ENCODE measurements at regions not wholly inside any gene's neighbourhood (a gene's known extent, or its start where the extent isn't known, plus 50 kb on each side); places are given as distances from the start of the nearest gene placed in this dataset.

GRCh38 chr2:49224426-49225010 lies 70.2 kb upstream of the FSHR start:
- Histone ChIP-seq H3K27ac (replicated peaks) (no peak overlapping the region), H3K4me3 (replicated peaks; ENCODE audit: insufficient read depth, low read length) (no peak overlapping the region), H3K27me3 (ENCODE audit: insufficient read depth, poor library complexity, severe bottlenecking) (no peaks in the 10 kb centered on the region)
- DNase-seq (ENCODE audit: low read depth in 1 of 2, low spot score in 1 of 2) = no peak
- TF ChIP-seq CTCF (IDR thresholded peaks at IDR 0.05; ENCODE audit: insufficient read depth, low read length) = no peak
- no peak for TF ChIP-seq SPI1 (IDR thresholded peaks at IDR 0.05; ENCODE audit: borderline replicate concordance, low read depth)
- TF ChIP-seq GABPA (IDR thresholded peaks at IDR 0.05; ENCODE audit: low read depth) = no peak
- TF ChIP-seq POLR2AphosphoS5 (IDR thresholded peaks at IDR 0.05; ENCODE audit: low read depth) = no peak
- no peak for TF ChIP-seq REST (IDR thresholded peaks at IDR 0.05; ENCODE audit: insufficient replicate concordance, low read depth)

- Histone ChIP-seq H3K27ac (replicated peaks) (no peak overlapping the region), H3K4me3 (replicated peaks; ENCODE audit: insufficient read depth, low read length) (no peak overlapping the region), H3K27me3 (ENCODE audit: insufficient read depth, poor library complexity, severe bottlenecking) (no peaks in the 10 kb centered on the region)
- no peak for DNase-seq (ENCODE audit: low read depth in 1 of 2, low spot score in 1 of 2)
- TF ChIP-seq POLR2AphosphoS5 (IDR thresholded peaks at IDR 0.05; ENCODE audit: low read depth) (no peak), CTCF (IDR thresholded peaks at IDR 0.05; ENCODE audit: insufficient read depth, low read length) (no peak), SPI1 (IDR thresholded peaks at IDR 0.05; ENCODE audit: borderline replicate concordance, low read depth) (no peak), REST (IDR thresholded peaks at IDR 0.05; ENCODE audit: insufficient replicate concordance, low read depth) (no peak), GABPA (IDR thresholded peaks at IDR 0.05; ENCODE audit: low read depth) (no peak)
Observed at GRCh38 chr2:49222975-49223528, 68.7 kb upstream of the FSHR start.

- DNase-seq (ENCODE audit: low read depth in 1 of 2, low spot score in 1 of 2) = no peak
- Histone ChIP-seq H3K27ac (replicated peaks) (no peak overlapping the region), H3K4me3 (replicated peaks; ENCODE audit: insufficient read depth, low read length) (no peak overlapping the region), H3K27me3 (ENCODE audit: insufficient read depth, poor library complexity, severe bottlenecking) (no peaks in the 10 kb centered on the region)
- TF ChIP-seq CTCF (IDR thresholded peaks at IDR 0.05; ENCODE audit: insufficient read depth, low read length) = no peak
- no peak for TF ChIP-seq POLR2AphosphoS5 (IDR thresholded peaks at IDR 0.05; ENCODE audit: low read depth)
- no peak for TF ChIP-seq REST (IDR thresholded peaks at IDR 0.05; ENCODE audit: insufficient replicate concordance, low read depth)
- TF ChIP-seq SPI1 (IDR thresholded peaks at IDR 0.05; ENCODE audit: borderline replicate concordance, low read depth) = no peak
- no peak for TF ChIP-seq GABPA (IDR thresholded peaks at IDR 0.05; ENCODE audit: low read depth)
Observed at GRCh38 chr2:49219741-49220140, 65.4 kb upstream of the FSHR start.
